ENCODE measurements at regions not wholly inside any gene's neighbourhood (a gene's known extent, or its start where the extent isn't known, plus 50 kb on each side); places are given as distances from the start of the nearest gene placed in this dataset.

GRCh38 chr9:99366621-99367020 is 144.5 kb downstream of the SEC61B start:
- H3K4me3 ChIP-seq (ENCODE audit: low read depth, low read length) = no peak overlapping the region
- TF ChIP-seq, protein P1, sequence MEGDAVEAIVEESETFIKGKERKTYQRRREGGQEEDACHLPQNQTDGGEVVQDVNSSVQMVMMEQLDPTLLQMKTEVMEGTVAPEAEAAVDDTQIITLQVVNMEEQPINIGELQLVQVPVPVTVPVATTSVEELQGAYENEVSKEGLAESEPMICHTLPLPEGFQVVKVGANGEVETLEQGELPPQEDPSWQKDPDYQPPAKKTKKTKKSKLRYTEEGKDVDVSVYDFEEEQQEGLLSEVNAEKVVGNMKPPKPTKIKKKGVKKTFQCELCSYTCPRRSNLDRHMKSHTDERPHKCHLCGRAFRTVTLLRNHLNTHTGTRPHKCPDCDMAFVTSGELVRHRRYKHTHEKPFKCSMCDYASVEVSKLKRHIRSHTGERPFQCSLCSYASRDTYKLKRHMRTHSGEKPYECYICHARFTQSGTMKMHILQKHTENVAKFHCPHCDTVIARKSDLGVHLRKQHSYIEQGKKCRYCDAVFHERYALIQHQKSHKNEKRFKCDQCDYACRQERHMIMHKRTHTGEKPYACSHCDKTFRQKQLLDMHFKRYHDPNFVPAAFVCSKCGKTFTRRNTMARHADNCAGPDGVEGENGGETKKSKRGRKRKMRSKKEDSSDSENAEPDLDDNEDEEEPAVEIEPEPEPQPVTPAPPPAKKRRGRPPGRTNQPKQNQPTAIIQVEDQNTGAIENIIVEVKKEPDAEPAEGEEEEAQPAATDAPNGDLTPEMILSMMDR (conservative IDR thresholded peaks at IDR 0.05; ENCODE audit: low read depth, low read length) = no peak
- no peak for DNase-seq (ENCODE audit: low read depth)

GRCh38 chr9:99368341-99369326 is 146.6 kb downstream of the SEC61B start:
- peak overlapping the region; percentile 56 for H3K4me3 ChIP-seq (ENCODE audit: low read depth, low read length)
- peak; percentile 75 for DNase-seq (ENCODE audit: low read depth)
- TF ChIP-seq, protein P1 (conservative IDR thresholded peaks at IDR 0.05; ENCODE audit: low read depth, low read length) = no peak

DNA sequence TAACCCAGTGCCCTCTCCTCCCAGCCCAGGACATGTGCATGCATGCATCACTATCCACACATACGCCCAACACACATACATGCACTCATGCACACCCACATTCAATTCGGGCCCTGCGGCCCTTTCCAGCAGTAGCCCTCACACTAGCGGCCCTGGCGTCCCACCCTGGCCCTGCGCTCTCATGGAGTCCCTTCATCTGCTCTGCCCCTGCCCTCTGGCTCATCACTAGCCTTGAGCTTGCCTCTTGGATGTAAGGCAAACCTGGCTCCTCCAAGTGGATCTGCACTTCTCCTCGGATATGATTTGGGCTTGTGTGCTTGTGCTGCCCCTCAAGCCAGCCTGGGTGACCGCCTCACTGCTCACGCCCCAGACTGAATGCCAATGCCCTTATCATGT is 147.2 kb downstream of the SEC61B start:
- DNase-seq (ENCODE audit: low read depth) = no peak
- no peak overlapping the region for H3K4me3 ChIP-seq (ENCODE audit: low read depth, low read length)
- TF ChIP-seq, protein P1 (conservative IDR thresholded peaks at IDR 0.05; ENCODE audit: low read depth, low read length) = no peak

GRCh38 chr9:99370376-99370775 is 148.3 kb downstream of the SEC61B start:
- H3K4me3 ChIP-seq (ENCODE audit: low read depth, low read length) = no peak overlapping the region
- no peak for DNase-seq (ENCODE audit: low read depth)
- TF ChIP-seq, protein P1 (conservative IDR thresholded peaks at IDR 0.05; ENCODE audit: low read depth, low read length) = no peak

- no peak for DNase-seq (ENCODE audit: low read depth)
- H3K4me3 ChIP-seq (ENCODE audit: low read depth, low read length) = no peak overlapping the region
- TF ChIP-seq, protein P1 (conservative IDR thresholded peaks at IDR 0.05; ENCODE audit: low read depth, low read length) = no peak
Observed at GRCh38 chr9:99371376-99371775, 149.3 kb downstream of the SEC61B start.

GRCh38 chr9:99373912-99374311 is 151.8 kb downstream of the SEC61B start:
- no peak for DNase-seq (ENCODE audit: low read depth)
- no peak overlapping the region for H3K4me3 ChIP-seq (ENCODE audit: low read depth, low read length)
- TF ChIP-seq, protein P1 (conservative IDR thresholded peaks at IDR 0.05; ENCODE audit: low read depth, low read length) = no peak

DNA sequence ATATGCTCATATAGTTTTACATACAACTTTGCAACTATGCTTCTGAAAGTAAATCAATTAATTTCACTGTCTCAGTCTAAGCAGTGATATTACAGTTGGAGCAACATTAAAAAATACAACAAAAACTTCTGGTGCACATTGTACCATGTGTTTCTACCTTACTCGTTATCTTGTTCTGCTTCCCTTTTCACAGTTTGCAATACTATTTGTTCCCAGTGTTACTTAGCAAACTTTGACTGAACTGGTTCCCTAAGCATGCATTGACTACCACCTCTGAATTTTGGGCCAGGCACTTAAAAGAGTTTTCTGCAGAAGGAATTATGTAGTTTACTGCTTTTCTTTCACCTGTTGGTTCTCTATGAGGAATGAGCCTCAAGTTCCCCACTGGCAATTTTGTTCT is 152.7 kb downstream of the SEC61B start:
- H3K4me3 ChIP-seq (ENCODE audit: low read depth, low read length) = no peak overlapping the region
- DNase-seq (ENCODE audit: low read depth) = no peak
- TF ChIP-seq, protein P1 (conservative IDR thresholded peaks at IDR 0.05; ENCODE audit: low read depth, low read length) = no peak
